Osteocyte (in vitro differentiated cells): ENCODE measurements at regions not wholly inside any gene's neighbourhood (a gene's known extent, or its start where the extent isn't known, plus 50 kb on each side); places are given as distances from the start of the nearest gene placed in this dataset.

ENCODE experiments used
- DNase-seq: peaks from one replicate; pipeline ENCODE4 v3.0.0; 2021; ENCODE audit warnings: mixed read lengths; ENCODE audit not compliant: unreplicated experiment; ENCODE audit errors: extremely low spot score
- H3K27ac Mint-ChIP-seq: one replicate; pipeline ENCODE4 v1.8.0; 2021; ENCODE audit warnings: mild to moderate bottlenecking, mixed read lengths; ENCODE audit not compliant: unreplicated experiment
- H3K27me3 Mint-ChIP-seq: one replicate; pipeline ENCODE4 v1.8.0; 2021; ENCODE audit warnings: mixed read lengths; ENCODE audit not compliant: unreplicated experiment
- H3K36me3 Mint-ChIP-seq: one replicate; pipeline ENCODE4 v1.8.0; 2021; ENCODE audit warnings: mixed read lengths; ENCODE audit not compliant: unreplicated experiment
- H3K4me1 Mint-ChIP-seq: one replicate; pipeline ENCODE4 v1.8.0; 2021; ENCODE audit warnings: mixed read lengths; ENCODE audit not compliant: unreplicated experiment
- H3K4me3 Mint-ChIP-seq: one replicate; pipeline ENCODE4 v1.8.0; 2021; ENCODE audit warnings: mild to moderate bottlenecking, moderate library complexity, mixed read lengths; ENCODE audit not compliant: unreplicated experiment
- H3K9me3 Mint-ChIP-seq: one replicate; pipeline ENCODE4 v1.8.0; 2021; ENCODE audit warnings: mixed read lengths; ENCODE audit not compliant: unreplicated experiment
- CTCF ChIP-seq: fragments of 200-600 bp; sonication (generic); IDR thresholded peaks from 2 replicates; pipeline ENCODE4 v1.5.0; 2021; ENCODE audit warnings: antibody characterized with exemption, mild to moderate bottlenecking, moderate library complexity

DNA sequence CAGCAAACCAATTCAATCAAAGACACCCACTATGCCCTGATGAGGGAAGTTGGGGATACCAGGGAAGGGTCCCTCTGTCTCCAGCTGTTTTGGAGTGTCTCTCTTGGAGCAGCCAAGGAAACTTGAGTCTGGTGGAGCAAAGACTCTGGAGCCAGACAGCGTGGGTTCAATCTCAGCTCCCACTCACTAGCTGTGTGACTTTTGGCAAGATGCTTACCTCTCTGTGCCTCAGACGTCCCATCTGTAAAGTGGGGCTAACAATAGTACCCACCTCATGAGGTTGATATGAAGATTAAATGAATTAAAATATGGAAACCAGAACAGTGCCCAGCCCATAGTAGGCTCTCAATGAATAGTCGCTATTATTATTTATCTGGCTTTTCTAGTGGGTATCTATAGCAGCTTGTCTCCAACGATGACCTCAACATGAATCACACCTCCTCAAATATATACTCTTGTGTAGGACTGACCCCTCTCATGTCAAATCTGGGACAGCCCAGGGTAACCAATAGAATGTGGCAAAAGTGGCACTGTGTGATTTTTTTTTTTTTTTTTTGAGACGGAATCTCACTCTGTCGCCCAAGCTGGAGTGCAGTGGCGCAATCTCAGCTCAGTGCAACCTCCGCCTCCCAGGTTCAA, 99.2 kb upstream of the FOXP4 start:
- no peak for DNase-seq
- peaks cover 27% of the 10 kb centered on the region for H3K4me1 Mint-ChIP-seq

GRCh38 chr6:41448256-41448655, 97.9 kb upstream of the FOXP4 start:
- H3K9me3 Mint-ChIP-seq, result no peaks in the 10 kb centered on the region
- DNase-seq, result no peak
- peaks cover 19% of the 10 kb centered on the region for H3K4me1 Mint-ChIP-seq
- no peak overlapping the region for H3K27ac Mint-ChIP-seq
- H3K4me3 Mint-ChIP-seq, result no peak overlapping the region
- H3K27me3 Mint-ChIP-seq, result peaks cover 2% of the 10 kb centered on the region
- no peak for TF ChIP-seq CTCF
- no peaks in the 10 kb centered on the region for H3K36me3 Mint-ChIP-seq

More for the DNA sequence above, 99.2 kb upstream of the FOXP4 start:
- Mint-ChIP-seq H3K4me3 (no peak overlapping the region), H3K27ac (no peak overlapping the region), H3K9me3 (no peaks in the 10 kb centered on the region), H3K36me3 (no peaks in the 10 kb centered on the region), H3K27me3 (peaks cover 2% of the 10 kb centered on the region)
- TF ChIP-seq CTCF, result no peak

- no peak overlapping the region for H3K27ac Mint-ChIP-seq
- TF ChIP-seq CTCF, result no peak
- H3K27me3 Mint-ChIP-seq, result peaks cover 2% of the 10 kb centered on the region
- no peaks in the 10 kb centered on the region for H3K36me3 Mint-ChIP-seq
- DNase-seq, result no peak
- H3K4me1 Mint-ChIP-seq, result peaks cover 10% of the 10 kb centered on the region
- no peak overlapping the region for H3K4me3 Mint-ChIP-seq
- no peaks in the 10 kb centered on the region for H3K9me3 Mint-ChIP-seq
Measured at GRCh38 chr6:41449399-41450245, 96.6 kb upstream of the FOXP4 start.

DNA sequence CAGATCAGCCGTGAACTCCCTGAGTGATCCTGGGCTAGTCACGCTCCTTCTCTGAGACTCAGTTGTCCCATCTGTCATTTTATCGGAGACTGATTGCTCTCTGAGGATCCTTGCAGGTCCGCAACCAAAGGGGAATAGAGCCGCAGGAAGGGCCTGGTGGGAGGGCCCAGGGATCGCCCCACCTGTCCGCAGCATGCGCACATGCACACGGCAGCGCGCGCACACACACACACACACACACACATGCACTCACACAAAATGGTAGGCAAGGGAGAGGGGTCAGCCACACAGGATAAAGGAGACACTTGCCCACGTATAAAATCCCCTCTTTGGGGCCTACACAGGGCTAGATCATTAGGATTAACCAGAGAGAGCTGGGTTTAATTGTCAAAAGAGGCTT, 95.6 kb upstream of the FOXP4 start:
- H3K36me3 Mint-ChIP-seq, result no peaks in the 10 kb centered on the region
- H3K9me3 Mint-ChIP-seq, result no peaks in the 10 kb centered on the region
- TF ChIP-seq CTCF, result no peak
- no peak overlapping the region for H3K27ac Mint-ChIP-seq
- H3K4me3 Mint-ChIP-seq, result no peak overlapping the region
- DNase-seq, result no peak
- peaks cover 10% of the 10 kb centered on the region for H3K4me1 Mint-ChIP-seq
- peaks cover 2% of the 10 kb centered on the region for H3K27me3 Mint-ChIP-seq

GRCh38 chr6:41451039-41451438, 95.1 kb upstream of the FOXP4 start:
- H3K4me3 Mint-ChIP-seq, result no peak overlapping the region
- peaks cover 12% of the 10 kb centered on the region for H3K4me1 Mint-ChIP-seq
- no peak overlapping the region for H3K27ac Mint-ChIP-seq
- H3K36me3 Mint-ChIP-seq, result no peaks in the 10 kb centered on the region
- H3K9me3 Mint-ChIP-seq, result no peaks in the 10 kb centered on the region
- DNase-seq, result no peak
- peaks cover 2% of the 10 kb centered on the region for H3K27me3 Mint-ChIP-seq
- no peak for TF ChIP-seq CTCF
